ENCODE measurements at regions not wholly inside any gene's neighbourhood (a gene's known extent, or its start where the extent isn't known, plus 50 kb on each side); places are given as distances from the start of the nearest gene placed in this dataset.

DNA sequence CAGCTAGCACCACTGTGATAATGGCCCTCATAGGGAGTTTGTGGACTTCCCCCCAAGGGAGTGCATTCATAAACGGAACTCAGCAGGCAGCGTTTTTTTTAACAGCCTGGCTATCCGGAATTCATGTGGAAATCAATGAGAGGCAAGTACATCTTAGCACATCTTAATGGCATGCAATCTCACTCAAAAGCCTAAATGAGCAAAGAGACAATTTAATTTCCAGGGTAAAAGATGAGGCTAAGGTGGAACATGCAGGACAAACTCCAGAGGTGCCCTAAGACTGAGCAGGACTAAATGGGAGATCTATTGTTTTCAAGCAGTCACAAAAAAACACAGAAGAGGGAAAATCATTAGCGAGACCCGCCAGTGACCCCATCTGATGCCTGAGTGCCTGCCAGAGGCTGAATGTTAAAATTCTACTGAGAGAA is 243.5 kb upstream of the KCNIP4 start:
- no TSS peak for BruUV-seq (replicated peaks)
- ChIA-PET POLR2A (no interaction called here), CTCF (no interaction called here)
- DNase-seq (ENCODE audit: unreplicated experiment) = no peak
- Mint-ChIP-seq H3K4me3 (ENCODE audit: unreplicated experiment) (no peak overlapping the region), H3K36me3 (ENCODE audit: insufficient read depth, unreplicated experiment) (no peaks in the 10 kb centered on the region), H3K9me3 (ENCODE audit: unreplicated experiment) (no peaks in the 10 kb centered on the region), H3K27ac (ENCODE audit: low read depth, unreplicated experiment) (no peak overlapping the region), H3K27me3 (ENCODE audit: insufficient read depth, unreplicated experiment) (no peaks in the 10 kb centered on the region), H3K4me1 (ENCODE audit: insufficient read depth, unreplicated experiment) (peaks cover 9% of the 10 kb centered on the region)
- TF ChIP-seq, protein P1, sequence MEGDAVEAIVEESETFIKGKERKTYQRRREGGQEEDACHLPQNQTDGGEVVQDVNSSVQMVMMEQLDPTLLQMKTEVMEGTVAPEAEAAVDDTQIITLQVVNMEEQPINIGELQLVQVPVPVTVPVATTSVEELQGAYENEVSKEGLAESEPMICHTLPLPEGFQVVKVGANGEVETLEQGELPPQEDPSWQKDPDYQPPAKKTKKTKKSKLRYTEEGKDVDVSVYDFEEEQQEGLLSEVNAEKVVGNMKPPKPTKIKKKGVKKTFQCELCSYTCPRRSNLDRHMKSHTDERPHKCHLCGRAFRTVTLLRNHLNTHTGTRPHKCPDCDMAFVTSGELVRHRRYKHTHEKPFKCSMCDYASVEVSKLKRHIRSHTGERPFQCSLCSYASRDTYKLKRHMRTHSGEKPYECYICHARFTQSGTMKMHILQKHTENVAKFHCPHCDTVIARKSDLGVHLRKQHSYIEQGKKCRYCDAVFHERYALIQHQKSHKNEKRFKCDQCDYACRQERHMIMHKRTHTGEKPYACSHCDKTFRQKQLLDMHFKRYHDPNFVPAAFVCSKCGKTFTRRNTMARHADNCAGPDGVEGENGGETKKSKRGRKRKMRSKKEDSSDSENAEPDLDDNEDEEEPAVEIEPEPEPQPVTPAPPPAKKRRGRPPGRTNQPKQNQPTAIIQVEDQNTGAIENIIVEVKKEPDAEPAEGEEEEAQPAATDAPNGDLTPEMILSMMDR (IDR thresholded peaks at IDR 0.05; ENCODE audit: unreplicated experiment) = no peak
- intact Hi-C loops (cut with micrococcal nuclease) = no loop called here

- H3K27me3 Mint-ChIP-seq (ENCODE audit: insufficient read depth, unreplicated experiment) = no peaks in the 10 kb centered on the region
- no peak overlapping the region for H3K4me3 Mint-ChIP-seq (ENCODE audit: unreplicated experiment)
- no TSS peak for BruUV-seq (replicated peaks)
- POLR2A ChIA-PET = no interaction called here
- no peak for DNase-seq (ENCODE audit: unreplicated experiment)
- no peak overlapping the region for H3K27ac Mint-ChIP-seq (ENCODE audit: low read depth, unreplicated experiment)
- no peaks in the 10 kb centered on the region for H3K9me3 Mint-ChIP-seq (ENCODE audit: unreplicated experiment)
- TF ChIP-seq, protein P1 (IDR thresholded peaks at IDR 0.05; ENCODE audit: unreplicated experiment) = no peak
- H3K4me1 Mint-ChIP-seq (ENCODE audit: insufficient read depth, unreplicated experiment) = peaks cover 9% of the 10 kb centered on the region
- CTCF ChIA-PET = no interaction called here
- H3K36me3 Mint-ChIP-seq (ENCODE audit: insufficient read depth, unreplicated experiment) = no peaks in the 10 kb centered on the region
- intact Hi-C loops (cut with micrococcal nuclease) = no loop called here
Measured at GRCh38 chr4:22191565-22191964, 243.0 kb upstream of the KCNIP4 start.

GRCh38 chr4:22190855-22191254 is 242.3 kb upstream of the KCNIP4 start:
- Mint-ChIP-seq H3K4me1 (ENCODE audit: insufficient read depth, unreplicated experiment) (peaks cover 9% of the 10 kb centered on the region), H3K36me3 (ENCODE audit: insufficient read depth, unreplicated experiment) (no peaks in the 10 kb centered on the region), H3K27ac (ENCODE audit: low read depth, unreplicated experiment) (no peak overlapping the region), H3K9me3 (ENCODE audit: unreplicated experiment) (no peaks in the 10 kb centered on the region), H3K27me3 (ENCODE audit: insufficient read depth, unreplicated experiment) (no peaks in the 10 kb centered on the region), H3K4me3 (ENCODE audit: unreplicated experiment) (no peak overlapping the region)
- CTCF ChIA-PET = no interaction called here
- intact Hi-C loops (cut with micrococcal nuclease) = no loop called here
- TF ChIP-seq, protein P1 (IDR thresholded peaks at IDR 0.05; ENCODE audit: unreplicated experiment) = no peak
- POLR2A ChIA-PET = no interaction called here
- peak; percentile 81 for DNase-seq (ENCODE audit: unreplicated experiment)
- no TSS peak for BruUV-seq (replicated peaks)

DNA sequence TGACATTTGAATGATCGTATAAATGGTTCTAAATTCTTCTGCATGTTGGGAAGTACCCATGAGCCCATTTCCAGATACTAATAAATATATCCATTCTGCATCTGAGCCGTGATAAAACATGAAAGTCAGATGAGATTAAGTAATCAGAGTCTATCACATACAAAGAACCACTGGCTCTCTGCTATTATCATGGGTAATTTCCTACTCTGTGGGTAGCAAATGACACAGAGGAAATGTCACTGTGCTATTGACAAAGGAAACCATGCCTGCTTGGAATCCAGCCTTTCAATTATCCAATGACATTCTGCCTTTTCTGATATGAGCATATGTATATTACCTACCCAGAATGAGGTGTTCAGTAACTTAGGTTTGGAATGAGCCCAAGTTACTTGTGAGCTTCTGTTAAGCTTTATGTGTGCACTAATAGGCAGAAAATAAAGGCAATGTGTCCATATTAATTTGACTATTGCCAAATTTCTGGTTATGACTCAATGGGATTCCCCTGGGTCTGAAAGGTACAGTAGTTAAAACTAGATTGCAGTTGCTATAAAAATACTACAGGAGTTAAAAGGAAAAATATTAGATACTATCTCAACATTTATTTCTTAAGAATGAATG is 238.7 kb upstream of the KCNIP4 start:
- TF ChIP-seq, protein P1 (IDR thresholded peaks at IDR 0.05; ENCODE audit: unreplicated experiment) = no peak
- no TSS peak for BruUV-seq (replicated peaks)
- Mint-ChIP-seq H3K4me3 (ENCODE audit: unreplicated experiment) (no peak overlapping the region), H3K27me3 (ENCODE audit: insufficient read depth, unreplicated experiment) (no peaks in the 10 kb centered on the region), H3K27ac (ENCODE audit: low read depth, unreplicated experiment) (no peak overlapping the region), H3K36me3 (ENCODE audit: insufficient read depth, unreplicated experiment) (no peaks in the 10 kb centered on the region), H3K9me3 (ENCODE audit: unreplicated experiment) (no peaks in the 10 kb centered on the region), H3K4me1 (ENCODE audit: insufficient read depth, unreplicated experiment) (peaks cover 9% of the 10 kb centered on the region)
- DNase-seq (ENCODE audit: unreplicated experiment) = peak; percentile 28
- CTCF ChIA-PET = interaction anchor here (0.6 to 0.7 kb wide), 2 partner anchors 520 to 603 kb away, joined by 3 to 4 read pairs; no protein-coding TSS in a partner anchor
- POLR2A ChIA-PET = no interaction called here
- intact Hi-C loops (cut with micrococcal nuclease) = no loop called here

Data from MCF 10A (cell line).